H1 (cell line): ENCODE measurements at regions not wholly inside any gene's neighbourhood (a gene's known extent, or its start where the extent isn't known, plus 50 kb on each side); places are given as distances from the start of the nearest gene placed in this dataset.

Source experiments
- CTCF ChIA-PET: fragments of 300-600 bp; sonication (Branson Sonifier 250); formaldehyde crosslinking; loops from one replicate; lab custom pipeline; 2021; ENCODE audit not compliant: partially characterized antibody; lab: Charles Lee
- POLR2A ChIA-PET: fragments of 300-600 bp; sonication (Branson Sonifier 250); formaldehyde crosslinking; loops from one replicate; lab custom pipeline; 2021; ENCODE audit warnings: inconsistent platforms; ENCODE audit not compliant: partially characterized antibody; lab: Charles Lee
- DNase-seq, 2 experiments: peaks; one replicate each; pipeline versions ENCODE4 v3.0.0 to v3.0.0-alpha.2; 2010 to 2022; ENCODE audit warnings: low spot score in 2 of 2, low read depth in 1 of 2, mixed read lengths in 1 of 2
- FAIRE-seq: peaks from 2 replicates; lab custom pipeline; 2011; peaks lifted over from hg19 to GRCh38; lab: Jason Lieb, UNC
- H2AFZ ChIP-seq: 2 replicates; pipeline ENCODE4 v1.8.1; 2012; ENCODE audit warnings: low read length, inconsistent platforms
- H2AK5ac ChIP-seq: 2 replicates; pipeline ENCODE4 v1.6.1; 2013; ENCODE audit warnings: low read depth, low read length
- H2BK120ac ChIP-seq: replicated peaks from 2 replicates; pipeline ENCODE3; 2013; ENCODE audit warnings: low read depth, low read length, inconsistent platforms
- H2BK12ac ChIP-seq: 2 replicates; pipeline ENCODE4 v1.6.1; 2013; ENCODE audit warnings: low read depth, low read length
- H2BK15ac ChIP-seq: 2 replicates; pipeline ENCODE4 v1.6.1; 2013; ENCODE audit warnings: low read length
- H2BK20ac ChIP-seq: 2 replicates; pipeline ENCODE4 v1.6.1; 2013; ENCODE audit warnings: low read length
- H2BK5ac ChIP-seq: 2 replicates; pipeline ENCODE4 v1.6.1; 2013; ENCODE audit warnings: low read depth, low read length
- H3K14ac ChIP-seq: 2 replicates; pipeline ENCODE4 v1.6.1; 2013; ENCODE audit warnings: inconsistent platforms; ENCODE audit not compliant: insufficient read length
- H3K18ac ChIP-seq: 2 replicates; pipeline ENCODE4 v1.6.1; 2013; ENCODE audit warnings: low read length; ENCODE audit errors: extremely low read depth
- H3K23ac ChIP-seq: 2 replicates; pipeline ENCODE4 v1.6.1; 2013; ENCODE audit warnings: inconsistent platforms; ENCODE audit not compliant: insufficient read length
- H3K23me2 ChIP-seq: 2 replicates; pipeline ENCODE4 v1.6.1; 2013; ENCODE audit warnings: low read depth, low read length
- H3K27ac ChIP-seq: 2 replicates; pipeline ENCODE4 v1.6.1; 2011; ENCODE audit warnings: low read depth, low read length, inconsistent platforms
- H3K27me3 ChIP-seq, 4 experiments: replicated peaks in 1 of 4; 1 replicate in 1 of 4; 2 replicates in 3 of 4; pipeline versions ENCODE4 v1.6.1 to v1.8.1; 2011 to 2013; ENCODE audit warnings: low read length in 3 of 4, mild to moderate bottlenecking in 3 of 4, inconsistent platforms in 2 of 4, mixed read lengths in 2 of 4, moderate library complexity in 1 of 4; ENCODE audit not compliant: control insufficient read depth in 3 of 4, insufficient read depth in 3 of 4; ENCODE audit errors: extremely low read depth in 1 of 4
- H3K36me3 ChIP-seq, 4 experiments: 2 replicates each; pipeline versions ENCODE4 v1.6.1 to v1.8.1; 2011 to 2013; ENCODE audit warnings: mild to moderate bottlenecking in 4 of 4, low read length in 3 of 4, moderate library complexity in 2 of 4, control low read depth in 1 of 4, inconsistent platforms in 1 of 4; ENCODE audit not compliant: insufficient read depth in 4 of 4, control insufficient read depth in 2 of 4
- H3K4ac ChIP-seq: replicated peaks from 2 replicates; pipeline ENCODE3; 2013; ENCODE audit warnings: low read length, low read depth, mixed read lengths, inconsistent platforms; ENCODE audit not compliant: insufficient read length
- H3K4me1 ChIP-seq, 4 experiments: replicated peaks in 1 of 4; 1 replicate in 1 of 4; 2 replicates in 3 of 4; pipeline versions ENCODE4 v1.6.1 to v1.8.1; 2011 to 2013; ENCODE audit warnings: low read length in 3 of 4, inconsistent platforms in 2 of 4, mixed read lengths in 1 of 4; ENCODE audit not compliant: insufficient read depth in 4 of 4, control insufficient read depth in 3 of 4
- H3K4me2 ChIP-seq, 2 experiments: 2 replicates each; pipeline versions ENCODE4 v1.6.1 to v1.8.1; 2011 to 2013; ENCODE audit warnings: low read depth in 2 of 2, low read length in 2 of 2, control low read depth in 1 of 2, inconsistent platforms in 1 of 2, mild to moderate bottlenecking in 1 of 2; ENCODE audit not compliant: insufficient read depth in 1 of 2
- H3K4me3 ChIP-seq, 4 experiments: fragments of 200-600, 300-600 bp in 1 of 4; sonication (generic), shearing (Covaris generic), sonication (Bioruptor Twin) in 1 of 4; 2 replicates each; pipeline versions ENCODE4 v1.5.1 to v1.8.1; 2011 to 2016; ENCODE audit warnings: low read length in 4 of 4, low read depth in 3 of 4, control low read depth in 2 of 4, inconsistent platforms in 2 of 4, mild to moderate bottlenecking in 2 of 4, mixed read lengths in 1 of 4, moderate library complexity in 1 of 4; ENCODE audit not compliant: insufficient read depth in 2 of 4; ENCODE audit errors: extremely low read depth in 1 of 4
- H3K56ac ChIP-seq: replicated peaks from 2 replicates; pipeline ENCODE3; 2013; ENCODE audit warnings: low read depth, mild to moderate bottlenecking, mixed read lengths, low read length, inconsistent platforms; ENCODE audit not compliant: insufficient read length
- H3K79me1 ChIP-seq: 2 replicates; pipeline ENCODE4 v1.6.1; 2013; ENCODE audit warnings: low read depth, low read length, control low read depth
- H3K79me2 ChIP-seq, 2 experiments: 2 replicates each; pipeline versions ENCODE4 v1.6.1 to v1.8.1; 2012 to 2013; ENCODE audit warnings: low read length in 2 of 2, mild to moderate bottlenecking in 2 of 2, inconsistent platforms in 1 of 2; ENCODE audit not compliant: insufficient read depth in 2 of 2, control insufficient read depth in 1 of 2
- H3K9ac ChIP-seq, 4 experiments: replicated peaks in 1 of 4; 1 replicate in 1 of 4; 2 replicates in 3 of 4; pipeline versions ENCODE4 v1.6.1 to v1.8.1; 2011 to 2013; ENCODE audit warnings: low read depth in 3 of 4, low read length in 3 of 4, control low read depth in 2 of 4, mild to moderate bottlenecking in 2 of 4, moderate library complexity in 2 of 4, inconsistent platforms in 1 of 4; ENCODE audit errors: extremely low read depth in 1 of 4
- H3K9me3 ChIP-seq, 2 experiments: 2 replicates each; pipeline versions ENCODE4 v1.6.1 to v1.8.1; 2012 to 2013; ENCODE audit warnings: mild to moderate bottlenecking in 2 of 2, moderate library complexity in 2 of 2, control low read depth in 1 of 2, inconsistent platforms in 1 of 2, low read depth in 1 of 2, low read length in 1 of 2, mixed read lengths in 1 of 2; ENCODE audit not compliant: insufficient read depth in 2 of 2
- H4K20me1 ChIP-seq, 2 experiments: replicated peaks in 1 of 2; 2 replicates each; pipeline versions ENCODE3 to v1.8.1; 2011 to 2013; ENCODE audit warnings: inconsistent platforms in 2 of 2, low read length in 2 of 2, mild to moderate bottlenecking in 1 of 2; ENCODE audit not compliant: insufficient read depth in 2 of 2, control insufficient read depth in 1 of 2
- H4K5ac ChIP-seq: 2 replicates; pipeline ENCODE4 v1.6.1; 2013; ENCODE audit warnings: low read length, low read depth, mixed read lengths, inconsistent platforms; ENCODE audit not compliant: insufficient read length
- H4K8ac ChIP-seq: 2 replicates; pipeline ENCODE4 v1.8.0; 2013; ENCODE audit warnings: mild to moderate bottlenecking, moderate library complexity, low read length, inconsistent platforms; ENCODE audit not compliant: insufficient read depth; ENCODE audit errors: extremely low read depth
- H4K91ac ChIP-seq: replicated peaks from 2 replicates; pipeline ENCODE3; 2013; ENCODE audit warnings: low read length, mixed read lengths, inconsistent platforms; ENCODE audit not compliant: insufficient read length
- ATF2 ChIP-seq: IDR thresholded peaks from 2 replicates; pipeline ENCODE4 v1.6.1; 2012; ENCODE audit warnings: low read length, inconsistent platforms
- JUN ChIP-seq: IDR thresholded peaks from 2 replicates; pipeline ENCODE4 v1.6.1; 2011; ENCODE audit warnings: low read depth, mild to moderate bottlenecking, improper control_type of control experiment, low read length
- YY1 ChIP-seq: IDR thresholded peaks from 2 replicates; pipeline ENCODE4 v1.6.1; 2011; ENCODE audit warnings: low read depth, mild to moderate bottlenecking, low read length
- WGBS, 2 experiments: shearing (Covaris generic) in 1 of 2; methylation state at CpG; one replicate each; pipeline versions ENCODE4 v1.1.6 to v1.1.7; 2013 to 2015; ENCODE audit warnings: low lambda C conversion rate in 2 of 2, mixed read lengths in 2 of 2, inconsistent platforms in 1 of 2, low coverage in 1 of 2, missing lambda C conversion rate in 1 of 2; ENCODE audit not compliant: insufficient replicate concordance in 2 of 2, insufficient coverage in 1 of 2, insufficient read length in 1 of 2; ENCODE audit errors: extremely low coverage in 1 of 2, missing lambda C conversion rate in 1 of 2; 5-methylcytosine and 5-hydroxymethylcytosine counted together

DNA sequence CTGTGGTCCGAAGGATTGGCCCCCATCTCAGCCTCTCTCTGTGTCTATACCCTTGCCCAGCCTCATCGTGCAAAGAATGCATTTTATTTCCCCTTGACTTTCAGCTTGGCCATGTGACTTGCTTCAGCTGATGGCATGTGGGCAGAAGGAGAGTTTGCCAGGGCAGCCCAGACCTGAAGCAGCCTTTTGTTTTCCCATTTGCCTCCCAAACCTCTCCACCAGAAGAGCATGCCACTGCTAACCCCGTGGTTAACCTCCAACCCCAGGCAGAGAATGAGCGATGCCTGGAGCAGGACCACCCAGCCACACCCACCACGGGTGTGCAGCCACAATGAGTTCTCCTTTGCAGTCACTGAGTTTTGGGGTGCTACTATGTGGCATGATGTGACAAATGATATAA is 136.4 kb downstream of the SETD4 start:
- CTCF ChIA-PET, result no interaction called here
- H2BK12ac ChIP-seq, result no peak overlapping the region
- no peak overlapping the region for H3K4ac ChIP-seq
- no peak overlapping the region for H2BK5ac ChIP-seq
- 90% methylated on average over 5 of the region's 5 CpGs; no CpG with 5 or more reads in 1 of the 2 experiments for WGBS, 2 experiments
- no peaks in the 10 kb centered on the region for H3K9me3 ChIP-seq
- no peak overlapping the region for H2AFZ ChIP-seq
- no peak overlapping the region for H4K5ac ChIP-seq
- no peak overlapping the region for H2BK120ac ChIP-seq
- H3K9ac ChIP-seq, result no peak overlapping the region
- H3K79me1 ChIP-seq, result no peaks in the 10 kb centered on the region
- FAIRE-seq (no peak), DNase-seq (no peak)
- H4K91ac ChIP-seq, result no peak overlapping the region
- no peaks in the 10 kb centered on the region for H3K23me2 ChIP-seq
- no peak overlapping the region for H4K8ac ChIP-seq
- H2BK15ac ChIP-seq, result no peak overlapping the region
- H3K4me3 ChIP-seq, result no peak overlapping the region
- no peak overlapping the region for H3K18ac ChIP-seq
- no peak overlapping the region for H3K23ac ChIP-seq
- no peak overlapping the region for H3K27ac ChIP-seq
- H3K79me2 ChIP-seq, result no peaks in the 10 kb centered on the region
- no peaks in the 10 kb centered on the region for H3K27me3 ChIP-seq
- H3K14ac ChIP-seq, result no peak overlapping the region
- no peak overlapping the region for H2BK20ac ChIP-seq
- no peak overlapping the region for H3K4me2 ChIP-seq
- H4K20me1 ChIP-seq, result no peaks in the 10 kb centered on the region
- no peaks in the 10 kb centered on the region for H3K36me3 ChIP-seq
- no peak overlapping the region for H2AK5ac ChIP-seq
- POLR2A ChIA-PET, result no interaction called here
- no peaks in the 10 kb centered on the region for H3K4me1 ChIP-seq
- no peak overlapping the region for H3K56ac ChIP-seq
- TF ChIP-seq ATF2, result no peak
- no peak for TF ChIP-seq JUN
- no peak for TF ChIP-seq YY1
